Activated naive CD4-positive, alpha-beta T cell treated with Interleukin-2 at 50 U/mL for 16 hours (primary cell): ENCODE measurements at regions not wholly inside any gene's neighbourhood (a gene's known extent, or its start where the extent isn't known, plus 50 kb on each side); places are given as distances from the start of the nearest gene placed in this dataset.
"Not testable (repeated sequence)": the region's sequence is repeated elsewhere in the genome, so short reads cannot be mapped to it uniquely, and the experiment has no call there.

Experiments used
- DNase-seq: peaks from one replicate; pipeline ENCODE4 v3.0.0-alpha.2; 2020

- no peak for DNase-seq
Measured at GRCh38 chr2:47295131-47295980, 73.8 kb upstream of the EPCAM start.

- DNase-seq, result no peak
Measured at GRCh38 chr2:47293976-47294375, 75.1 kb upstream of the EPCAM start.

- no peak for DNase-seq
Measured at GRCh38 chr2:47288864-47289263, 80.2 kb upstream of the EPCAM start.

- no peak for DNase-seq
Measured at GRCh38 chr2:47283659-47284058, 85.5 kb upstream of the EPCAM start.

GRCh38 chr2:47282621-47283272, 86.4 kb upstream of the EPCAM start:
- DNase-seq, result no peak

GRCh38 chr2:47279525-47279924, 89.6 kb upstream of the EPCAM start:
- DNase-seq, result not testable (repeated sequence)

- DNase-seq, result no peak
Measured at GRCh38 chr2:47277987-47278386, 91.1 kb upstream of the EPCAM start.

- DNase-seq, result no peak
Measured at GRCh38 chr2:47277187-47277586, 91.9 kb upstream of the EPCAM start.

- no peak for DNase-seq
Measured at GRCh38 chr2:47276061-47276460, 93.0 kb upstream of the EPCAM start.

GRCh38 chr2:47274054-47274782, 94.9 kb upstream of the EPCAM start:
- no peak for DNase-seq

GRCh38 chr2:47272905-47273758, 96.0 kb upstream of the EPCAM start:
- no peak for DNase-seq

GRCh38 chr2:47272031-47272864, 95.9 kb upstream of the CALM2 start:
- peak; percentile 58 for DNase-seq

- no peak for DNase-seq
Measured at GRCh38 chr2:47271054-47272000, 95.0 kb upstream of the CALM2 start.

- DNase-seq, result no peak
Measured at GRCh38 chr2:47270421-47270820, 94.1 kb upstream of the CALM2 start.

- no peak for DNase-seq
Measured at GRCh38 chr2:47269316-47270232, 93.3 kb upstream of the CALM2 start.

GRCh38 chr2:47267711-47268086, 91.4 kb upstream of the CALM2 start:
- DNase-seq, result no peak

GRCh38 chr2:47266939-47267710, 90.8 kb upstream of the CALM2 start:
- DNase-seq, result no peak

GRCh38 chr2:47265751-47266231, 89.5 kb upstream of the CALM2 start:
- DNase-seq, result no peak

GRCh38 chr2:47265158-47265557, 88.8 kb upstream of the CALM2 start:
- DNase-seq, result no peak
